HL-60/S4 (cell line): ENCODE measurements at regions not wholly inside any gene's neighbourhood (a gene's known extent, or its start where the extent isn't known, plus 50 kb on each side); places are given as distances from the start of the nearest gene placed in this dataset.

Experiments used
- in situ Hi-C: fragments of 300-500 bp; cut with MboI; formaldehyde crosslinking; loops from 2 replicates; pipeline ENCODE4 v1.14.3; 2022; ENCODE audit warnings: low sequenced_read_pairs

GRCh38 chr18:28972333-28972907 is 795.5 kb upstream of the CDH2 start:
- in situ Hi-C loops: no loop called here

- in situ Hi-C loops: no loop called here
Observed at GRCh38 chr18:28963481-28963880, 786.6 kb upstream of the CDH2 start.

- in situ Hi-C loops: no loop called here
Observed at GRCh38 chr18:28961669-28962228, 784.8 kb upstream of the CDH2 start.

GRCh38 chr18:28960146-28960545 is 783.2 kb upstream of the CDH2 start:
- in situ Hi-C loops: no loop called here

- in situ Hi-C loops: no loop called here
Observed at GRCh38 chr18:28952339-28952738, 775.4 kb upstream of the CDH2 start.

GRCh38 chr18:28947900-28948299 is 771.0 kb upstream of the CDH2 start:
- in situ Hi-C loops: no loop called here

GRCh38 chr18:28946471-28946870 is 769.5 kb upstream of the CDH2 start:
- in situ Hi-C loops: no loop called here

- in situ Hi-C loops: no loop called here
Observed at GRCh38 chr18:28922936-28923335, 746.0 kb upstream of the CDH2 start.

- in situ Hi-C loops: no loop called here
Observed at GRCh38 chr18:28916456-28916855, 739.5 kb upstream of the CDH2 start.

GRCh38 chr18:28905509-28905908 is 728.6 kb upstream of the CDH2 start:
- in situ Hi-C loops: no loop called here

- in situ Hi-C loops: no loop called here
Observed at GRCh38 chr18:28904789-28905364, 727.9 kb upstream of the CDH2 start.

- in situ Hi-C loops: no loop called here
Observed at GRCh38 chr18:28903306-28903705, 726.4 kb upstream of the CDH2 start.

- in situ Hi-C loops: no loop called here
Observed at GRCh38 chr18:28890791-28891190, 713.9 kb upstream of the CDH2 start.

- in situ Hi-C loops: no loop called here
Observed at GRCh38 chr18:28884304-28884703, 707.4 kb upstream of the CDH2 start.

- in situ Hi-C loops: no loop called here
Observed at GRCh38 chr18:28880856-28881255, 703.9 kb upstream of the CDH2 start.

- in situ Hi-C loops: no loop called here
Observed at GRCh38 chr18:28875059-28875458, 698.1 kb upstream of the CDH2 start.

- in situ Hi-C loops: no loop called here
Observed at GRCh38 chr18:28863396-28863795, 686.5 kb upstream of the CDH2 start.

GRCh38 chr18:28858248-28858647 is 681.3 kb upstream of the CDH2 start:
- in situ Hi-C loops: no loop called here

- in situ Hi-C loops: no loop called here
Observed at GRCh38 chr18:28855989-28856388, 679.1 kb upstream of the CDH2 start.

GRCh38 chr18:28855524-28855923 is 678.6 kb upstream of the CDH2 start:
- in situ Hi-C loops: no loop called here

GRCh38 chr18:28854964-28855363 is 678.0 kb upstream of the CDH2 start:
- in situ Hi-C loops: no loop called here

GRCh38 chr18:28846958-28847357 is 670.0 kb upstream of the CDH2 start:
- in situ Hi-C loops: no loop called here

- in situ Hi-C loops: no loop called here
Observed at GRCh38 chr18:28837100-28837499, 660.2 kb upstream of the CDH2 start.
